ENCODE measurements at regions not wholly inside any gene's neighbourhood (a gene's known extent, or its start where the extent isn't known, plus 50 kb on each side); places are given as distances from the start of the nearest gene placed in this dataset.
A peak's percentile ranks its signal among the peaks of the same experiment; 100 is the strongest.

DNA sequence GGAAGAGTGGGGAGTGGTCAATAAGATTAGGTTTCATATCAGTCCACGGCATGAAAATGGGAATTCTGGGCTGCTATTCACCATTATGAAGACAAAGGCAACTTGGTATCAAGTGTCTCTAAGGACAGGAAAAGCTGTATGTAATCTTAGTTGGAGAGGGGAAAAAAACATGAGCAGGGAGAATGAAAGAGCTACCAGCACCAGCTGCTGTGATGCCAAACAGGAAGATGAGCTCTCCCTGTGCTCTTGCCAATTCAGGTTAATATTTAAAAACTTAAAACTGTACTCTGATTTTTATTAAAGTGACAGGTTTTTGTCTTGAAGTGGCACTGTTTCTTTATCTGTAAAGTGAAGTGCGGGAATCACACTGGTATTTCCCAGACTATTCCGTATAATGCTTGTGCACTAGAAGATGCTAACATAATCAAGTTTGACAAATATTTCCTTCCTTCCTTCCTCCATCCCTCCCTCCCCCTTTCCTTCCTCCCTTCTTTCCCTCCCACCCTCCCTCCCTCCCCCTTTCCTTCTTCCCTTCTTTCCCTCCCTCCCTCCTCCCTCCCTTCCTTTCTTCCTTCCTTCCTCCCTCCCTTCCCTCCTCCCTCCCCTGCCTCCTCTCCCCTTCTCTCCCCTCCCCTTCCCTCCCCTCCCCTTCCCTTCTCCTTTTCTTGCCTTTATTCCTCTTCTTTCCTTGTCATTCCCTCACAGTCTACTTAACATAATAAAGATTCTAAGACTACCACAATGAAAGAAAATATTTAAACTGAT is 1383.0 kb upstream of the C9orf72 start:
- no peaks in the 10 kb centered on the region for H3F3A ChIP-seq (ENCODE audit: insufficient read depth, low read length)
- no peaks in the 10 kb centered on the region for H3K36me3 ChIP-seq (ENCODE audit: insufficient read depth, low read length)
- H3K9me3 ChIP-seq (ENCODE audit: low read length): no peaks in the 10 kb centered on the region
- no peak for TF ChIP-seq EZH2 (IDR thresholded peaks at IDR 0.05; ENCODE audit: borderline replicate concordance, low read length)
- no peak for TF ChIP-seq CTCF (IDR thresholded peaks at IDR 0.05; ENCODE audit: low read length)
- H3K9ac ChIP-seq (ENCODE audit: low read length): no peak overlapping the region
- no peak overlapping the region for H3K27ac ChIP-seq (ENCODE audit: low read depth, low read length, poor library complexity, severe bottlenecking)
- no peak overlapping the region for H2AFZ ChIP-seq (ENCODE audit: low read length)
- H3K9me2 ChIP-seq (ENCODE audit: low read depth, low read length): no peaks in the 10 kb centered on the region
- no peaks in the 10 kb centered on the region for H3K79me2 ChIP-seq (ENCODE audit: insufficient read depth, low read length)
- H3K4me2 ChIP-seq (ENCODE audit: low read length): no peak overlapping the region
- no peaks in the 10 kb centered on the region for H3K27me3 ChIP-seq (ENCODE audit: insufficient read depth, low read length)
- no peaks in the 10 kb centered on the region for H4K20me1 ChIP-seq (ENCODE audit: insufficient read depth, low read length)
- no peaks in the 10 kb centered on the region for H3K4me1 ChIP-seq (ENCODE audit: insufficient read depth, low read length, severe bottlenecking)
- no peak overlapping the region for H3K4me3 ChIP-seq (ENCODE audit: low read depth, low read length, poor library complexity, severe bottlenecking)

- Histone ChIP-seq H3F3A (ENCODE audit: insufficient read depth, low read length) (no peaks in the 10 kb centered on the region; the same call in 1 of the 2 replicates), H2AFZ (ENCODE audit: low read length) (no peak overlapping the region), H4K20me1 (ENCODE audit: insufficient read depth, low read length) (no peaks in the 10 kb centered on the region), H3K4me3 (ENCODE audit: low read depth, low read length, poor library complexity, severe bottlenecking) (no peak overlapping the region), H3K27me3 (ENCODE audit: insufficient read depth, low read length) (no peaks in the 10 kb centered on the region), H3K36me3 (ENCODE audit: insufficient read depth, low read length) (no peaks in the 10 kb centered on the region), H3K79me2 (ENCODE audit: insufficient read depth, low read length) (no peaks in the 10 kb centered on the region), H3K9me3 (ENCODE audit: low read length) (no peaks in the 10 kb centered on the region), H3K9me2 (ENCODE audit: low read depth, low read length) (no peaks in the 10 kb centered on the region), H3K27ac (ENCODE audit: low read depth, low read length, poor library complexity, severe bottlenecking) (no peak overlapping the region), H3K4me2 (ENCODE audit: low read length) (no peak overlapping the region), H3K9ac (ENCODE audit: low read length) (no peak overlapping the region), H3K4me1 (ENCODE audit: insufficient read depth, low read length, severe bottlenecking) (no peaks in the 10 kb centered on the region)
- no peak for TF ChIP-seq EZH2 (IDR thresholded peaks at IDR 0.05; ENCODE audit: borderline replicate concordance, low read length)
- no peak for TF ChIP-seq CTCF (IDR thresholded peaks at IDR 0.05; ENCODE audit: low read length)
Measured at GRCh38 chr9:28960602-28961001, 1387.3 kb upstream of the C9orf72 start.

GRCh38 chr9:28961623-28962022 is 1388.3 kb upstream of the C9orf72 start:
- no peaks in the 10 kb centered on the region for H3K79me2 ChIP-seq (ENCODE audit: insufficient read depth, low read length)
- H3K9me3 ChIP-seq (ENCODE audit: low read length): no peaks in the 10 kb centered on the region
- H2AFZ ChIP-seq (ENCODE audit: low read length): peak overlapping the region; percentile 40; the same call in 1 of the 2 replicates
- H3K4me1 ChIP-seq (ENCODE audit: insufficient read depth, low read length, severe bottlenecking): no peaks in the 10 kb centered on the region
- H3K27me3 ChIP-seq (ENCODE audit: insufficient read depth, low read length): no peaks in the 10 kb centered on the region
- H3K27ac ChIP-seq (ENCODE audit: low read depth, low read length, poor library complexity, severe bottlenecking): no peak overlapping the region
- no peaks in the 10 kb centered on the region for H3K9me2 ChIP-seq (ENCODE audit: low read depth, low read length)
- H3K36me3 ChIP-seq (ENCODE audit: insufficient read depth, low read length): no peaks in the 10 kb centered on the region
- H3K4me2 ChIP-seq (ENCODE audit: low read length): no peak overlapping the region
- H3K9ac ChIP-seq (ENCODE audit: low read length): no peak overlapping the region
- no peak overlapping the region for H3K4me3 ChIP-seq (ENCODE audit: low read depth, low read length, poor library complexity, severe bottlenecking)
- H3F3A ChIP-seq (ENCODE audit: insufficient read depth, low read length): no peaks in the 10 kb centered on the region; the same call in 1 of the 2 replicates
- H4K20me1 ChIP-seq (ENCODE audit: insufficient read depth, low read length): no peaks in the 10 kb centered on the region
- TF ChIP-seq CTCF (IDR thresholded peaks at IDR 0.05; ENCODE audit: low read length): no peak
- no peak for TF ChIP-seq EZH2 (IDR thresholded peaks at IDR 0.05; ENCODE audit: borderline replicate concordance, low read length)
